ENCODE measurements at regions not wholly inside any gene's neighbourhood (a gene's known extent, or its start where the extent isn't known, plus 50 kb on each side); places are given as distances from the start of the nearest gene placed in this dataset.

DNA sequence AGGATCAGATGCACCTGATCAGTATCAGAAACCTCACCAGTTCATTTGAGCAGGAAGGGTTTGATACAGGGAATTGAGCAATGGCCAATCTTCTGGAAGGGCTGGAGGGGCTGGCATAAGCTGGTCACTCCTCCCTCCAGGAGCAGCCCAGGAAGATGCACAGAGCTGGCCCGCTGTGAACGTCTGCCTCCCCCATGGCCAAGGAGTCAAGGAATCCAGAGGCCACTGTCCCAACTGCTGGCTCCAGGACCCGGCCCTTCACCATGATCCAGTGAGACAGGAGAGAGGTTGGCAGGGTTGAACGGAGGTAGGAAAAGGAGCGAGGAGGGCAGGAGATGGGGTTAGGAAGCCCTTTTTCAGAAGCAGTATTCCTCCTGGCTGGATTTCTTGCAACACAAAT, 113.9 kb upstream of the CST7 start:
- Histone ChIP-seq H4K20me1 (ENCODE audit: insufficient read depth, low read length) (no peaks in the 10 kb centered on the region), H3K79me2 (ENCODE audit: insufficient read depth, low read length) (no peaks in the 10 kb centered on the region), H3K4me1 (ENCODE audit: control insufficient read depth in 1 of 2, insufficient read depth in 2 of 2, low read length in 2 of 2) (no peaks in the 10 kb centered on the region), H3K27ac (ENCODE audit: low read depth in 1 of 2, low read length in 2 of 2) (no peak overlapping the region), H3K9ac (ENCODE audit: insufficient read depth, low read length, poor library complexity, severe bottlenecking) (no peak overlapping the region), H3K9me3 (replicated peaks in 1 of 2; ENCODE audit: control insufficient read depth in 1 of 2, insufficient read depth in 1 of 2, low read length in 2 of 2) (no peaks in the 10 kb centered on the region), H2AFZ (ENCODE audit: insufficient read depth, low read depth, low read length, poor library complexity, severe bottlenecking) (no peak overlapping the region), H3K4me3 (replicated peaks in 1 of 3; ENCODE audit: low read depth in 2 of 3, low read length in 3 of 3) (no peak overlapping the region), H3K27me3 (ENCODE audit: control insufficient read depth in 2 of 2, insufficient read depth in 2 of 2, low read length in 2 of 2) (no peaks in the 10 kb centered on the region), H3K4me2 (replicated peaks; ENCODE audit: extremely low read depth, low read length, poor library complexity, severe bottlenecking) (no peak overlapping the region), H3K36me3 (replicated peaks in 1 of 2; ENCODE audit: control insufficient read depth in 1 of 2, insufficient read depth in 2 of 2, low read length in 2 of 2) (no peaks in the 10 kb centered on the region)
- no peak overlapping the region for H3K27ac Mint-ChIP-seq
- no peaks in the 10 kb centered on the region for H3K36me3 Mint-ChIP-seq
- H3K4me3 Mint-ChIP-seq: no peak overlapping the region
- 100% methylated on average over 3 of the region's 5 CpGs for WGBS (ENCODE audit: insufficient coverage)
- DNase-seq: no peak
- peaks cover 0 to 5% (median 2%) of the 10 kb centered on the region in 3 donors for H3K27me3 Mint-ChIP-seq (ENCODE audit: low read depth in 3 of 3)
- intact Hi-C loops (cut with micrococcal nuclease): no loop called here
- peaks cover 0 to 6% (median 2%) of the 10 kb centered on the region in 7 donors for H3K9me3 Mint-ChIP-seq
- H3K4me1 Mint-ChIP-seq: no peaks in the 10 kb centered on the region
- TF ChIP-seq, protein P1, sequence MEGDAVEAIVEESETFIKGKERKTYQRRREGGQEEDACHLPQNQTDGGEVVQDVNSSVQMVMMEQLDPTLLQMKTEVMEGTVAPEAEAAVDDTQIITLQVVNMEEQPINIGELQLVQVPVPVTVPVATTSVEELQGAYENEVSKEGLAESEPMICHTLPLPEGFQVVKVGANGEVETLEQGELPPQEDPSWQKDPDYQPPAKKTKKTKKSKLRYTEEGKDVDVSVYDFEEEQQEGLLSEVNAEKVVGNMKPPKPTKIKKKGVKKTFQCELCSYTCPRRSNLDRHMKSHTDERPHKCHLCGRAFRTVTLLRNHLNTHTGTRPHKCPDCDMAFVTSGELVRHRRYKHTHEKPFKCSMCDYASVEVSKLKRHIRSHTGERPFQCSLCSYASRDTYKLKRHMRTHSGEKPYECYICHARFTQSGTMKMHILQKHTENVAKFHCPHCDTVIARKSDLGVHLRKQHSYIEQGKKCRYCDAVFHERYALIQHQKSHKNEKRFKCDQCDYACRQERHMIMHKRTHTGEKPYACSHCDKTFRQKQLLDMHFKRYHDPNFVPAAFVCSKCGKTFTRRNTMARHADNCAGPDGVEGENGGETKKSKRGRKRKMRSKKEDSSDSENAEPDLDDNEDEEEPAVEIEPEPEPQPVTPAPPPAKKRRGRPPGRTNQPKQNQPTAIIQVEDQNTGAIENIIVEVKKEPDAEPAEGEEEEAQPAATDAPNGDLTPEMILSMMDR (IDR thresholded peaks at IDR 0.05): no peak

DNA sequence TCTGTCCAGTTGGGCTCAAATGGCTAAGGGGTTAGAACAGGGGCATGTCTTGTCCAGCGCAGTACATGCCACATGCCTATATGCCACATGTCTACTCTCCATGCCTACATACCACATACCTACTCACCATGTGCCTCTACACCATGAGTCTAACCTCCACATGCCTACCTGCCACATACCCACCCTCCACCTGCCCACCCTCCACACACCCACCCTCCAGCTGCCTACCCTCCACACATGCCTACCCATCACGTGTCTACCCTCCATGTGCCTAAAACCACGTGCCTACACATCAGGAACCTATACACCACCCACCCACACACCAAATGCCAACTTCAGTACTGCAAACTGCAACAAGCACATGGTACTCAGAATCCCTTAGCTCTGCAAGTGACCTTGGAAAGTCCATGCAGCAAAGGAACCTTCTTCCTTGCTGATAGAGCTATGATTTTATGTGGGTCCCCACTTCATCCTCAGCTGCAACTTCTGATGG, 113.0 kb upstream of the CST7 start:
- H3K9me3 ChIP-seq (replicated peaks in 1 of 2; ENCODE audit: control insufficient read depth in 1 of 2, insufficient read depth in 1 of 2, low read length in 2 of 2): no peaks in the 10 kb centered on the region
- DNase-seq: no peak
- H2AFZ ChIP-seq (ENCODE audit: insufficient read depth, low read depth, low read length, poor library complexity, severe bottlenecking): no peak overlapping the region
- no peak overlapping the region for H3K9ac ChIP-seq (ENCODE audit: insufficient read depth, low read length, poor library complexity, severe bottlenecking)
- Mint-ChIP-seq H3K9me3 (peaks cover 0 to 3% (median under 1%) of the 10 kb centered on the region in 7 donors), H3K4me1 (no peaks in the 10 kb centered on the region), H3K27me3 (ENCODE audit: low read depth in 3 of 3) (peaks cover 0 to 4% (median 2%) of the 10 kb centered on the region in 3 donors), H3K27ac (no peak overlapping the region), H3K4me3 (no peak overlapping the region), H3K36me3 (no peaks in the 10 kb centered on the region)
- H3K27ac ChIP-seq (ENCODE audit: low read depth in 1 of 2, low read length in 2 of 2): no peak overlapping the region
- TF ChIP-seq, protein P1 (IDR thresholded peaks at IDR 0.05): no peak
- no peaks in the 10 kb centered on the region for H3K27me3 ChIP-seq (ENCODE audit: control insufficient read depth in 2 of 2, insufficient read depth in 2 of 2, low read length in 2 of 2)
- H3K79me2 ChIP-seq (ENCODE audit: insufficient read depth, low read length): no peaks in the 10 kb centered on the region
- no peaks in the 10 kb centered on the region for H3K36me3 ChIP-seq (replicated peaks in 1 of 2; ENCODE audit: control insufficient read depth in 1 of 2, insufficient read depth in 2 of 2, low read length in 2 of 2)
- no peak overlapping the region for H3K4me3 ChIP-seq (replicated peaks in 1 of 3; ENCODE audit: low read depth in 2 of 3, low read length in 3 of 3)
- H3K4me2 ChIP-seq (replicated peaks; ENCODE audit: extremely low read depth, low read length, poor library complexity, severe bottlenecking): no peak overlapping the region
- H4K20me1 ChIP-seq (ENCODE audit: insufficient read depth, low read length): no peaks in the 10 kb centered on the region
- intact Hi-C loops (cut with micrococcal nuclease): no loop called here
- no peaks in the 10 kb centered on the region for H3K4me1 ChIP-seq (ENCODE audit: control insufficient read depth in 1 of 2, insufficient read depth in 2 of 2, low read length in 2 of 2)
- WGBS (ENCODE audit: insufficient coverage): 76% methylated on average over 3 of the region's 3 CpGs

All from CD14-positive monocyte (primary cell).